ENCODE measurements at regions not wholly inside any gene's neighbourhood (a gene's known extent, or its start where the extent isn't known, plus 50 kb on each side); places are given as distances from the start of the nearest gene placed in this dataset.

GRCh38 chr13:112225429-112226090 lies 150.6 kb upstream of the SPACA7 start:
- no peaks in the 10 kb centered on the region for H3K36me3 ChIP-seq
- H3K4me3 ChIP-seq: no peak overlapping the region
- TF ChIP-seq CTCF (IDR thresholded peaks at IDR 0.05): no peak
- no peak for DNase-seq (ENCODE audit: low spot score in 2 of 2)
- no peaks in the 10 kb centered on the region for H3K9me3 ChIP-seq
- no peak overlapping the region for H3K27ac ChIP-seq
- H3K27me3 ChIP-seq: no peaks in the 10 kb centered on the region
- intact Hi-C loops (cut with DNase I): no loop called here
- no peaks in the 10 kb centered on the region for H3K4me1 ChIP-seq

GRCh38 chr13:112226320-112227002 lies 149.7 kb upstream of the SPACA7 start:
- no peak for DNase-seq (ENCODE audit: low spot score in 2 of 2)

GRCh38 chr13:112227031-112227430 lies 149.1 kb upstream of the SPACA7 start:
- H3K36me3 ChIP-seq: no peaks in the 10 kb centered on the region
- no peak for TF ChIP-seq CTCF (IDR thresholded peaks at IDR 0.05)
- H3K27me3 ChIP-seq: no peaks in the 10 kb centered on the region
- no peaks in the 10 kb centered on the region for H3K4me1 ChIP-seq
- no peak overlapping the region for H3K27ac ChIP-seq
- no peak overlapping the region for H3K4me3 ChIP-seq
- H3K9me3 ChIP-seq: no peaks in the 10 kb centered on the region
- no peak for DNase-seq (ENCODE audit: low spot score in 2 of 2)
- intact Hi-C loops (cut with DNase I): no loop called here

More at GRCh38 chr13:112226320-112227002, 149.7 kb upstream of the SPACA7 start:
- H3K36me3 ChIP-seq: no peaks in the 10 kb centered on the region
- no peak for TF ChIP-seq CTCF (IDR thresholded peaks at IDR 0.05)
- intact Hi-C loops (cut with DNase I): no loop called here
- H3K27ac ChIP-seq: no peak overlapping the region
- H3K4me3 ChIP-seq: no peak overlapping the region
- H3K9me3 ChIP-seq: no peaks in the 10 kb centered on the region
- no peaks in the 10 kb centered on the region for H3K27me3 ChIP-seq
- no peaks in the 10 kb centered on the region for H3K4me1 ChIP-seq

- Histone ChIP-seq H3K27ac (no peak overlapping the region), H3K9me3 (no peaks in the 10 kb centered on the region), H3K36me3 (no peaks in the 10 kb centered on the region), H3K4me3 (no peak overlapping the region), H3K4me1 (no peaks in the 10 kb centered on the region), H3K27me3 (no peaks in the 10 kb centered on the region)
- intact Hi-C loops (cut with DNase I): no loop called here
- no peak for DNase-seq (ENCODE audit: low spot score in 2 of 2)
- TF ChIP-seq CTCF (IDR thresholded peaks at IDR 0.05): no peak
These were observed 146.7 kb upstream of the SPACA7 start for GRCh38 chr13:112229445-112229844.

- no peak overlapping the region for H3K27ac ChIP-seq
- no peak overlapping the region for H3K4me3 ChIP-seq
- H3K27me3 ChIP-seq: no peaks in the 10 kb centered on the region
- H3K4me1 ChIP-seq: no peaks in the 10 kb centered on the region
- TF ChIP-seq CTCF (IDR thresholded peaks at IDR 0.05): no peak
- DNase-seq (ENCODE audit: low spot score in 2 of 2): no peak
- no peaks in the 10 kb centered on the region for H3K9me3 ChIP-seq
- no peaks in the 10 kb centered on the region for H3K36me3 ChIP-seq
- intact Hi-C loops (cut with DNase I): no loop called here
These were observed 145.9 kb upstream of the SPACA7 start for GRCh38 chr13:112229992-112230872.
